BLaER1 treated with 17β-estradiol and CSF1 and Interleukin-3, amounts not matched to agents 10 nM and 100 nM (cell line): ENCODE measurements at regions not wholly inside any gene's neighbourhood (a gene's known extent, or its start where the extent isn't known, plus 50 kb on each side); places are given as distances from the start of the nearest gene placed in this dataset.

ENCODE experiments used
- H3K27ac ChIP-seq, 11 experiments: shearing (Covaris generic); formaldehyde crosslinking; 2 replicates each; pipeline ENCODE4 v1.8.1; 2022
- H3K27me3 ChIP-seq, 11 experiments: shearing (Covaris generic); formaldehyde crosslinking; 2 replicates each; pipeline ENCODE4 v1.8.1; 2022
- H3K36me3 ChIP-seq, 11 experiments: shearing (Covaris generic); formaldehyde crosslinking; 2 replicates each; pipeline ENCODE4 v1.8.1; 2022
- H3K4me1 ChIP-seq, 10 experiments: shearing (Covaris generic); formaldehyde crosslinking; 2 replicates each; pipeline ENCODE4 v1.8.1; 2022
- H3K4me2 ChIP-seq, 11 experiments: shearing (Covaris generic); formaldehyde crosslinking; 2 replicates each; pipeline ENCODE4 v1.8.1; 2022
- H3K4me3 ChIP-seq, 10 experiments: shearing (Covaris generic); formaldehyde crosslinking; 2 replicates each; pipeline ENCODE4 v1.8.1; 2022
- H3K9ac ChIP-seq, 11 experiments: shearing (Covaris generic); formaldehyde crosslinking; 2 replicates each; pipeline ENCODE4 v1.8.1; 2022
- H3K9me3 ChIP-seq, 11 experiments: shearing (Covaris generic); formaldehyde crosslinking; replicated peaks in 1 of 11; 2 replicates each; pipeline ENCODE4 v1.8.1; 2022
- H4K20me1 ChIP-seq, 11 experiments: shearing (Covaris generic); formaldehyde crosslinking; 2 replicates each; pipeline ENCODE4 v1.8.1; 2022
- Cebpa-rat ChIP-seq, 11 experiments: shearing (Covaris generic); IDR thresholded peaks; 2 replicates each; pipeline ENCODE4 v1.8.1; 2022

- Histone ChIP-seq H3K9ac (no peak overlapping the region), H3K4me3 (no peak overlapping the region), H3K36me3 (no peaks in the 10 kb centered on the region), H3K27me3 (no peaks in the 10 kb centered on the region), H3K27ac (no peak overlapping the region), H3K4me2 (peak overlapping the region in 1 of 11 experiments; percentile 18; a peak in 1 of 22 replicates), H3K4me1 (peaks cover 0 to 13% (median 0%) of the 10 kb centered on the region in 10 experiments; a peak in 3 of 20 replicates), H3K9me3 (peaks cover 0 to 7% (median 0%) of the 10 kb centered on the region in 11 experiments; a peak in 2 of 22 replicates), H4K20me1 (no peaks in the 10 kb centered on the region; a peak in 1 of 22 replicates)
- no peak for TF ChIP-seq Cebpa-rat (IDR thresholded peaks at IDR 0.05)
Observed at GRCh38 chr2:237190966-237191713, 105.5 kb downstream of the COPS8 start.

GRCh38 chr2:237191714-237192081, 106.0 kb downstream of the COPS8 start:
- Histone ChIP-seq H3K27ac (no peak overlapping the region), H3K36me3 (no peaks in the 10 kb centered on the region), H4K20me1 (no peaks in the 10 kb centered on the region; a peak in 1 of 22 replicates), H3K4me3 (no peak overlapping the region), H3K9ac (no peak overlapping the region), H3K4me2 (peak overlapping the region in 1 of 11 experiments; percentile 18; a peak in 1 of 22 replicates), H3K4me1 (peaks cover 0 to 16% (median 0%) of the 10 kb centered on the region in 10 experiments; a peak in 3 of 20 replicates), H3K9me3 (peaks cover 0 to 7% (median 0%) of the 10 kb centered on the region in 11 experiments; a peak in 2 of 22 replicates), H3K27me3 (no peaks in the 10 kb centered on the region)
- no peak for TF ChIP-seq Cebpa-rat (IDR thresholded peaks at IDR 0.05)

- H3K9me3 ChIP-seq, result peaks cover 0 to 7% (median 0%) of the 10 kb centered on the region in 11 experiments; a peak in 2 of 22 replicates
- no peak overlapping the region for H3K27ac ChIP-seq
- H4K20me1 ChIP-seq, result no peaks in the 10 kb centered on the region; a peak in 1 of 22 replicates
- no peak overlapping the region for H3K9ac ChIP-seq
- H3K4me2 ChIP-seq, result no peak overlapping the region
- H3K4me3 ChIP-seq, result no peak overlapping the region
- H3K27me3 ChIP-seq, result no peaks in the 10 kb centered on the region
- H3K4me1 ChIP-seq, result peaks cover 0 to 24% (median 0%) of the 10 kb centered on the region in 10 experiments; a peak in 3 of 20 replicates
- no peak for TF ChIP-seq Cebpa-rat (IDR thresholded peaks at IDR 0.05)
- H3K36me3 ChIP-seq, result no peaks in the 10 kb centered on the region
Observed at GRCh38 chr2:237192881-237193280, 107.2 kb downstream of the COPS8 start.

DNA sequence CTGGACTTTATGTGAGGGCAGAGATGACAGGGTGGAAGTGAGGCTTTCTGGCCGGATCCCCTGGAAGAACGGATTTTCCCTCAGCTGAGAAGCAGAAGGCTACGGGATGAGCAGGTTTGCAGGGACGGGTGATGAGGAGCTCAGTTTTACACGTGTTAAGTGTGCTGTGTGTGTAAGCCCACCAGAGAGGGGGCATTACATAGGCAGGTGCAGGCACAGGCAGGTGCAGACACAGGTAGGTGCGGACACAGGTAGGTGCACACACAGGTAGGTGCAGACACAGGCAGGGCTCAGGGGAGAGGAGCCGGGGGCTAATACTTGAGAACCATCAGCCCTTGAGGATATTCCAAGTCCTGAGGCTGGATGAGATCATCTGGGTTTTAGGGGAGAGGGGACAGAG, 107.7 kb downstream of the COPS8 start:
- no peaks in the 10 kb centered on the region; a peak in 1 of 22 replicates for H4K20me1 ChIP-seq
- no peak overlapping the region for H3K27ac ChIP-seq
- no peaks in the 10 kb centered on the region for H3K27me3 ChIP-seq
- no peak overlapping the region for H3K4me2 ChIP-seq
- H3K4me3 ChIP-seq, result no peak overlapping the region
- H3K4me1 ChIP-seq, result peaks cover 0 to 24% (median 0%) of the 10 kb centered on the region in 10 experiments; a peak in 3 of 20 replicates
- H3K9ac ChIP-seq, result no peak overlapping the region
- no peak for TF ChIP-seq Cebpa-rat (IDR thresholded peaks at IDR 0.05)
- H3K36me3 ChIP-seq, result no peaks in the 10 kb centered on the region
- H3K9me3 ChIP-seq, result peaks cover 0 to 7% (median 0%) of the 10 kb centered on the region in 11 experiments; a peak in 2 of 22 replicates

- Histone ChIP-seq H3K9ac (no peak overlapping the region), H3K9me3 (peaks cover 0 to 7% (median 0%) of the 10 kb centered on the region in 11 experiments; a peak in 2 of 22 replicates), H4K20me1 (no peaks in the 10 kb centered on the region; a peak in 1 of 22 replicates), H3K4me2 (no peak overlapping the region), H3K4me3 (no peak overlapping the region), H3K36me3 (no peaks in the 10 kb centered on the region), H3K4me1 (peaks cover 0 to 24% (median 0%) of the 10 kb centered on the region in 10 experiments; a peak in 3 of 20 replicates), H3K27me3 (no peaks in the 10 kb centered on the region), H3K27ac (no peak overlapping the region)
- TF ChIP-seq Cebpa-rat (IDR thresholded peaks at IDR 0.05), result no peak
Observed at GRCh38 chr2:237194081-237194480, 108.4 kb downstream of the COPS8 start.

- Histone ChIP-seq H3K9ac (no peak overlapping the region), H3K4me2 (no peak overlapping the region), H3K27me3 (no peaks in the 10 kb centered on the region), H3K27ac (no peak overlapping the region), H3K9me3 (peaks cover 2 to 10% (median 5%) of the 10 kb centered on the region in 11 experiments; a peak in 18 of 22 replicates), H3K4me3 (no peak overlapping the region), H3K36me3 (no peaks in the 10 kb centered on the region), H3K4me1 (peaks cover 0 to 24% (median 0%) of the 10 kb centered on the region in 10 experiments; a peak in 3 of 20 replicates), H4K20me1 (no peaks in the 10 kb centered on the region; a peak in 1 of 22 replicates)
- no peak for TF ChIP-seq Cebpa-rat (IDR thresholded peaks at IDR 0.05)
Observed at GRCh38 chr2:237194906-237195305, 109.2 kb downstream of the COPS8 start.

DNA sequence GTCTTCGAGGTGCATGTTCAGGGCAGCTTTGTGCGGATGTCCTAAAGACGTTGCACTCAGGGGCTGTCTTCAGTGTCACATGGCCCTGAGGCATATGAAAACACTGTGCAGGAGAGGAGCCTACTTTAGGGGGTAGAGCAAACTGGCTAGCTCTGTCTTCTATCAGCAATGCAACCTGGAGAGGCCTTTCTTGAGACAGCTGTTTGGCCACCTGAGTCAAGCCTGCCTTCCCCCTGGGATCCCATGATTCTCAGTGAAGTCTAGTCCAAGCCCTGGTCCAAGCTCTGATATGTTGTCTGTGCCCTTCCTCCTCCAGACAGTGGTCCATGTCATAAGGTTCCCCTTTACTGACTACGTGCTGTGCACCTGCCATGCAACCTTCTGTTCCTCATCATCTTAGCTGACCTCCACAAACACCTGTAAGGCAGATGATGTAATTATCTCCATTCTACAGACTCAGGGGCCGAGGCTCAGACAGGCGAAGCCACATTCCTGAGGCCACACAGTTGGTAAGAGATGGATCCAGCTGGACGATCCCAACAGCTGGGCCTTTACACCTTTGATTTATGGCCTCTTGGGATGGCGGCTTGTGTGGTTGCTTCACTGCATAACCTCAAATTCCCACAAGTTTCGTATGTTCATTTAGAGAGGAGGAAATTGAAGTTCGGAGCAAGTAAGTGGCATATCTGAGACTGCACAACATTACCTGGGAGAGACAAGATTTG, 109.9 kb downstream of the COPS8 start:
- Histone ChIP-seq H4K20me1 (no peaks in the 10 kb centered on the region; a peak in 1 of 22 replicates), H3K4me1 (peaks cover 0 to 26% (median 0%) of the 10 kb centered on the region in 10 experiments; a peak in 3 of 20 replicates), H3K27ac (no peak overlapping the region), H3K9me3 (peaks cover 9 to 12% (median 11%) of the 10 kb centered on the region in 11 experiments; a peak in 20 of 22 replicates), H3K36me3 (no peaks in the 10 kb centered on the region), H3K27me3 (no peaks in the 10 kb centered on the region), H3K4me2 (no peak overlapping the region), H3K9ac (no peak overlapping the region), H3K4me3 (no peak overlapping the region)
- TF ChIP-seq Cebpa-rat (IDR thresholded peaks at IDR 0.05), result no peak

GRCh38 chr2:237196409-237196808, 110.7 kb downstream of the COPS8 start:
- Histone ChIP-seq H3K4me2 (peak overlapping the region in 2 of 11 experiments; percentile 13 to 15; a peak in 1 of 22 replicates), H3K27ac (no peak overlapping the region), H3K9me3 (peaks cover 10 to 19% (median 13%) of the 10 kb centered on the region in 11 experiments; a peak in 20 of 22 replicates), H3K27me3 (no peaks in the 10 kb centered on the region), H4K20me1 (no peaks in the 10 kb centered on the region; a peak in 1 of 22 replicates), H3K4me3 (no peak overlapping the region), H3K36me3 (no peaks in the 10 kb centered on the region), H3K4me1 (peaks cover 0 to 27% (median 0%) of the 10 kb centered on the region in 10 experiments; a peak in 5 of 20 replicates), H3K9ac (no peak overlapping the region)
- no peak for TF ChIP-seq Cebpa-rat (IDR thresholded peaks at IDR 0.05)
